ENCODE measurements at regions not wholly inside any gene's neighbourhood (a gene's known extent, or its start where the extent isn't known, plus 50 kb on each side); places are given as distances from the start of the nearest gene placed in this dataset.

DNA sequence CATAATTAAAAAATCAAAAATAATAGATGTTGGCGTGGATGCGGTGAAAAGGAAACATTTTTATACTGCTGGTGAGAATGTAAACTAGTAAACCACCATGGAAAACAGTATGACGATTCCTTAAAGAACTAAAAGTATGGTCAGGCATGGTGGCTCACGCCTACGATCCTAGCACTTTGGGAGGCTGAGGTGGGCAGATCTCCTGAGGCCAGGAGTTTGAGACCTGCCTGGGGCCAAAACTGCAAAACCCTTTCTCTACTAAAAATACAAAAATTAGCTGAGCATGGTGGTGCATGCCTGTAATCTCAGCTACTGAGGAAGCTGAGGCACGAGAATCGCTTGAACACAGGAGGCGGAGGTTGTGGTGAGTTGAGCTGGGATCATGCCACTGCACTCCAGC, 195.7 kb upstream of the BMP4 start:
- peaks cover 11% of the 10 kb centered on the region; the same call in 1 of the 2 replicates for H3K9me3 ChIP-seq
- WGBS (ENCODE audit: low lambda C conversion rate) = 67% methylated on average over 8 of the region's 8 CpGs
- no peak overlapping the region for H2AFZ ChIP-seq (ENCODE audit: low read depth)
- no peaks in the 10 kb centered on the region; the same call in 1 of the 2 replicates for H3K27me3 ChIP-seq (ENCODE audit: insufficient read depth)
- H3K9me2 ChIP-seq = no peaks in the 10 kb centered on the region
- H4K20me1 ChIP-seq (ENCODE audit: insufficient read depth) = no peaks in the 10 kb centered on the region
- no peaks in the 10 kb centered on the region for H3K79me2 ChIP-seq (ENCODE audit: insufficient read depth)
- H3K36me3 ChIP-seq (replicated peaks in 1 of 2; ENCODE audit: control insufficient read depth in 1 of 2, insufficient read depth in 2 of 2, low read length in 1 of 2) = no peaks in the 10 kb centered on the region
- no peak for DNase-seq
- H3K4me1 ChIP-seq (ENCODE audit: control insufficient read depth in 1 of 2, insufficient read depth in 2 of 2, low read depth in 1 of 2, low read length in 1 of 2) = no peaks in the 10 kb centered on the region
- no peak overlapping the region for H3K4me2 ChIP-seq
- H3K27ac ChIP-seq (ENCODE audit: low read depth in 2 of 2, low read length in 1 of 2) = no peak overlapping the region
- no peak overlapping the region for H3K9ac ChIP-seq
- no peak overlapping the region for H3K4me3 ChIP-seq (ENCODE audit: low read depth in 2 of 2, low read length in 1 of 2)
- ChIA-PET CTCF (interaction anchor here (1.5 kb wide), 1 partner anchor 23 kb away, joined by 7 read pairs; no protein-coding TSS in a partner anchor), POLR2A (no interaction called here)
- H3F3A ChIP-seq (replicated peaks; ENCODE audit: insufficient read depth) = no peaks in the 10 kb centered on the region
- TF ChIP-seq TCF12 (IDR thresholded peaks at IDR 0.05) = no peak
- TF ChIP-seq GATA2 (CRISPR knock-in tag; IDR thresholded peaks at IDR 0.05) = no peak
- no peak for TF ChIP-seq POLR2AphosphoS5 (IDR thresholded peaks at IDR 0.05; ENCODE audit: low read depth, low read length)
- TF ChIP-seq NFIC (IDR thresholded peaks at IDR 0.05; ENCODE audit: borderline replicate concordance) = no peak
- TF ChIP-seq MXI1 (IDR thresholded peaks at IDR 0.05; ENCODE audit: low read depth, low read length) = no peak
- no peak for TF ChIP-seq RAD21 (IDR thresholded peaks at IDR 0.05; ENCODE audit: low read length)
- TF ChIP-seq RXRA (IDR thresholded peaks at IDR 0.05; ENCODE audit: borderline replicate concordance, low read depth) = no peak
- TF ChIP-seq, protein P1, sequence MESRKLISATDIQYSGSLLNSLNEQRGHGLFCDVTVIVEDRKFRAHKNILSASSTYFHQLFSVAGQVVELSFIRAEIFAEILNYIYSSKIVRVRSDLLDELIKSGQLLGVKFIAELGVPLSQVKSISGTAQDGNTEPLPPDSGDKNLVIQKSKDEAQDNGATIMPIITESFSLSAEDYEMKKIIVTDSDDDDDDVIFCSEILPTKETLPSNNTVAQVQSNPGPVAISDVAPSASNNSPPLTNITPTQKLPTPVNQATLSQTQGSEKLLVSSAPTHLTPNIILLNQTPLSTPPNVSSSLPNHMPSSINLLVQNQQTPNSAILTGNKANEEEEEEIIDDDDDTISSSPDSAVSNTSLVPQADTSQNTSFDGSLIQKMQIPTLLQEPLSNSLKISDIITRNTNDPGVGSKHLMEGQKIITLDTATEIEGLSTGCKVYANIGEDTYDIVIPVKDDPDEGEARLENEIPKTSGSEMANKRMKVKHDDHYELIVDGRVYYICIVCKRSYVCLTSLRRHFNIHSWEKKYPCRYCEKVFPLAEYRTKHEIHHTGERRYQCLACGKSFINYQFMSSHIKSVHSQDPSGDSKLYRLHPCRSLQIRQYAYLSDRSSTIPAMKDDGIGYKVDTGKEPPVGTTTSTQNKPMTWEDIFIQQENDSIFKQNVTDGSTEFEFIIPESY (IDR thresholded peaks at IDR 0.05; ENCODE audit: borderline replicate concordance, low read depth) = no peak

DNA sequence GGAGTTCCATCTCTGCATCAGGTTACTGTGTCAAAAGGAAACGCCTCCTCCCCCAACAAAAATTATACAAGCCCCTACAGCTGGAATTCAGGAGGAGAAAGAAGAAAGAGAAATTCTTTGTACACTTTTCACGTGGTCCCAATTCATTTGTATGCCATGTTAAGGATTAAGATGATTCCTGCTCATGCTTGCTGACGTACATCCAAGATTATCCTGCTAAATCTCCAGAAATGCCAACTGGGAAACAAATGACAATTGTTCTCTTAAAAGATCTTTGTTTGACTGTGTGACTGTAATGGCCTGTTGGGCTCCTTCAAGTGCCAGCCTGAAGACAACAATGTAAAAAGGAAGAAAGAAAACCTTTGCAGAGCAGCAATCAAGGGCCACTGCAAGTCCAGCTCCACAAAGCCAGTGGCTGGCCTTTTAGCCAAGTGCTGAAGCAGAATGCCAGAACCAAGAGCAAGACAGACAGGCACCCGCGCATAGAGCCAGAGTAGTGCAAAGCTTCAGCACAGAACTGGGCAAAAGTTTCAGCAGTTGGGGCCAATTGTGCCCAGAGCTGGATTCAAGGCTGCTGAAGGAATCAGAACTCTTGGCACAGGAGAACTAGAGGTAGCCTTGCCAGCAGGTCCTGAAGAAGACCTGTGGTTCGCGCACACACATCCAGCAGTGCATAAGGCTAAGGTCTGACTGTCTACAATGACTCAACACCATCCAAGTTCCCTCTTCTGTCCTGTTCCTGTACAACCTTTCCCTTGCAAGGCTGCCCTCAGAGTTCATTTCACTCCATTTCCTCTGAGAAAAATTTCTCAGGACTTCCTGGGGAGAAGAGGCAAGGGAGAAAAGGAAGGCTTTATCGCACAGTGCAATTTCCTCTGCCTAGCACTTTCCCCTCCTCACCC, 209.7 kb upstream of the BMP4 start:
- Histone ChIP-seq H3K9me2 (no peaks in the 10 kb centered on the region), H2AFZ (ENCODE audit: low read depth) (no peak overlapping the region), H3K9me3 (no peaks in the 10 kb centered on the region), H3K27ac (ENCODE audit: low read depth in 2 of 2, low read length in 1 of 2) (no peak overlapping the region), H3K4me2 (no peak overlapping the region), H3K36me3 (replicated peaks in 1 of 2; ENCODE audit: control insufficient read depth in 1 of 2, insufficient read depth in 2 of 2, low read length in 1 of 2) (no peaks in the 10 kb centered on the region), H3F3A (replicated peaks; ENCODE audit: insufficient read depth) (no peaks in the 10 kb centered on the region), H3K79me2 (ENCODE audit: insufficient read depth) (no peaks in the 10 kb centered on the region), H3K27me3 (ENCODE audit: insufficient read depth) (peaks cover 9% of the 10 kb centered on the region; the same call in 1 of the 2 replicates), H4K20me1 (ENCODE audit: insufficient read depth) (no peaks in the 10 kb centered on the region), H3K4me1 (ENCODE audit: control insufficient read depth in 1 of 2, insufficient read depth in 2 of 2, low read depth in 1 of 2, low read length in 1 of 2) (peaks cover 4 to 11% of the 10 kb centered on the region in 2 experiments; a peak in 2 of 4 replicates), H3K4me3 (ENCODE audit: low read depth in 2 of 2, low read length in 1 of 2) (no peak overlapping the region), H3K9ac (no peak overlapping the region)
- CTCF ChIA-PET = interaction anchor here (10.5 kb wide), 1 partner anchor 9 kb away, joined by 88 read pairs; no protein-coding TSS in a partner anchor
- POLR2A ChIA-PET = no interaction called here
- 65% methylated on average over 8 of the region's 8 CpGs for WGBS (ENCODE audit: low lambda C conversion rate)
- DNase-seq = no peak
- TF ChIP-seq EZH2phosphoT487 (IDR thresholded peaks at IDR 0.05; ENCODE audit: borderline replicate concordance, low read depth) = no peak
- no peak for TF ChIP-seq SMC3 (IDR thresholded peaks at IDR 0.05; ENCODE audit: low read depth, low read length)
- no peak for TF ChIP-seq TAF1 (IDR thresholded peaks at IDR 0.05; ENCODE audit: borderline replicate concordance, low read depth, low read length)
- no peak for TF ChIP-seq ELF1 (IDR thresholded peaks at IDR 0.05)
- TF ChIP-seq FOXJ3 (CRISPR knock-in tag; IDR thresholded peaks at IDR 0.05) = no peak
- no peak for TF ChIP-seq MEF2A (IDR thresholded peaks at IDR 0.05; ENCODE audit: borderline replicate concordance, low read depth)
- TF ChIP-seq, protein P2, sequence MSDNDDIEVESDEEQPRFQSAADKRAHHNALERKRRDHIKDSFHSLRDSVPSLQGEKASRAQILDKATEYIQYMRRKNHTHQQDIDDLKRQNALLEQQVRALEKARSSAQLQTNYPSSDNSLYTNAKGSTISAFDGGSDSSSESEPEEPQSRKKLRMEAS (IDR thresholded peaks at IDR 0.05; ENCODE audit: low read depth) = no peak
- TF ChIP-seq, protein P3, sequence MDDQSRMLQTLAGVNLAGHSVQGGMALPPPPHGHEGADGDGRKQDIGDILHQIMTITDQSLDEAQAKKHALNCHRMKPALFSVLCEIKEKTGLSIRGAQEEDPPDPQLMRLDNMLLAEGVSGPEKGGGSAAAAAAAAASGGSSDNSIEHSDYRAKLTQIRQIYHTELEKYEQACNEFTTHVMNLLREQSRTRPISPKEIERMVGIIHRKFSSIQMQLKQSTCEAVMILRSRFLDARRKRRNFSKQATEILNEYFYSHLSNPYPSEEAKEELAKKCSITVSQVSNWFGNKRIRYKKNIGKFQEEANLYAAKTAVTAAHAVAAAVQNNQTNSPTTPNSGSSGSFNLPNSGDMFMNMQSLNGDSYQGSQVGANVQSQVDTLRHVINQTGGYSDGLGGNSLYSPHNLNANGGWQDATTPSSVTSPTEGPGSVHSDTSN (IDR thresholded peaks at IDR 0.05) = no peak
- TF ChIP-seq, protein P4, sequence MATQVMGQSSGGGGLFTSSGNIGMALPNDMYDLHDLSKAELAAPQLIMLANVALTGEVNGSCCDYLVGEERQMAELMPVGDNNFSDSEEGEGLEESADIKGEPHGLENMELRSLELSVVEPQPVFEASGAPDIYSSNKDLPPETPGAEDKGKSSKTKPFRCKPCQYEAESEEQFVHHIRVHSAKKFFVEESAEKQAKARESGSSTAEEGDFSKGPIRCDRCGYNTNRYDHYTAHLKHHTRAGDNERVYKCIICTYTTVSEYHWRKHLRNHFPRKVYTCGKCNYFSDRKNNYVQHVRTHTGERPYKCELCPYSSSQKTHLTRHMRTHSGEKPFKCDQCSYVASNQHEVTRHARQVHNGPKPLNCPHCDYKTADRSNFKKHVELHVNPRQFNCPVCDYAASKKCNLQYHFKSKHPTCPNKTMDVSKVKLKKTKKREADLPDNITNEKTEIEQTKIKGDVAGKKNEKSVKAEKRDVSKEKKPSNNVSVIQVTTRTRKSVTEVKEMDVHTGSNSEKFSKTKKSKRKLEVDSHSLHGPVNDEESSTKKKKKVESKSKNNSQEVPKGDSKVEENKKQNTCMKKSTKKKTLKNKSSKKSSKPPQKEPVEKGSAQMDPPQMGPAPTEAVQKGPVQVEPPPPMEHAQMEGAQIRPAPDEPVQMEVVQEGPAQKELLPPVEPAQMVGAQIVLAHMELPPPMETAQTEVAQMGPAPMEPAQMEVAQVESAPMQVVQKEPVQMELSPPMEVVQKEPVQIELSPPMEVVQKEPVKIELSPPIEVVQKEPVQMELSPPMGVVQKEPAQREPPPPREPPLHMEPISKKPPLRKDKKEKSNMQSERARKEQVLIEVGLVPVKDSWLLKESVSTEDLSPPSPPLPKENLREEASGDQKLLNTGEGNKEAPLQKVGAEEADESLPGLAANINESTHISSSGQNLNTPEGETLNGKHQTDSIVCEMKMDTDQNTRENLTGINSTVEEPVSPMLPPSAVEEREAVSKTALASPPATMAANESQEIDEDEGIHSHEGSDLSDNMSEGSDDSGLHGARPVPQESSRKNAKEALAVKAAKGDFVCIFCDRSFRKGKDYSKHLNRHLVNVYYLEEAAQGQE (IDR thresholded peaks at IDR 0.05; ENCODE audit: low read depth, low read length) = no peak
- no peak for TF ChIP-seq SIN3A (IDR thresholded peaks at IDR 0.05; ENCODE audit: borderline replicate concordance, low read depth, low read length)
- no peak for TF ChIP-seq GABPA (IDR thresholded peaks at IDR 0.05; ENCODE audit: low read depth)
- TF ChIP-seq CHD2 (IDR thresholded peaks at IDR 0.05; ENCODE audit: low read length, partially characterized antibody) = no peak
- TF ChIP-seq RXRA (IDR thresholded peaks at IDR 0.05; ENCODE audit: borderline replicate concordance, low read depth) = no peak
- no peak for TF ChIP-seq TEAD4 (IDR thresholded peaks at IDR 0.05; ENCODE audit: borderline replicate concordance, insufficient read depth)

Data from SK-N-SH (cell line).